GM12878 (cell line): ENCODE measurements at regions not wholly inside any gene's neighbourhood (a gene's known extent, or its start where the extent isn't known, plus 50 kb on each side); places are given as distances from the start of the nearest gene placed in this dataset.

Experiments used
- ATAC-seq: fragments of 200-7000 bp; cut with Tn5 transposase; 3 replicates; pipeline ENCODE4 v1.9.1; 2020; ENCODE audit warnings: mild to moderate bottlenecking, moderate library complexity
- BruUV-seq: library from RNA; stranded (reverse); fragments of 400-500 nt; replicated peaks from 2 replicates; lab custom pipeline; 2021; lab: Mats Ljungman, UMichigan
- CTCF ChIA-PET: fragments of 300-600 bp; sonication (Branson Sonifier 250); formaldehyde crosslinking; extraction: SDS; loops from one replicate; lab custom pipeline; 2021; ENCODE audit warnings: inconsistent platforms; lab: Yijun Ruan, JAX
- POLR2A ChIA-PET: fragments of 350-600 bp; formaldehyde crosslinking; extraction: SDS; loops from one replicate; lab custom pipeline; 2021; ENCODE audit warnings: inconsistent platforms; lab: Charles Lee
- RAD21 ChIA-PET: fragments of 300-600 bp; sonication (Branson Sonifier 250); formaldehyde crosslinking; loops from one replicate; lab custom pipeline; 2023; ENCODE audit warnings: antibody characterized with exemption; ENCODE audit not compliant: unreplicated experiment; lab: Charles Lee
- SMC1A ChIA-PET: fragments of 300-600 bp; sonication (Branson Sonifier 250); formaldehyde crosslinking; loops from one replicate; lab custom pipeline; 2023; ENCODE audit not compliant: unreplicated experiment, uncharacterized antibody; lab: Charles Lee
- DNase-seq: peaks from one replicate; pipeline ENCODE4 v3.0.0-alpha.2; 2011; ENCODE audit warnings: low read depth, low spot score
- FAIRE-seq: peaks from 3 replicates; lab custom pipeline; 2011; peaks lifted over from hg19 to GRCh38; lab: Jason Lieb, UNC
- H2AFZ ChIP-seq: 2 replicates; pipeline ENCODE4 v1.6.0; 2011; ENCODE audit warnings: low read depth, low read length, control low read depth; ENCODE audit not compliant: control insufficient read depth
- H3K27ac ChIP-seq: 2 replicates; pipeline ENCODE4 v1.5.1; 2011; ENCODE audit warnings: control low read depth; ENCODE audit not compliant: control insufficient read depth, insufficient read depth
- H3K27me3 ChIP-seq, 2 experiments: replicated peaks in 1 of 2; 2 replicates each; pipeline versions ENCODE4 v1.6.0 to v1.6.1; 2011; ENCODE audit warnings: low read length in 1 of 2; ENCODE audit not compliant: control insufficient read depth in 2 of 2, insufficient read depth in 2 of 2
- H3K36me3 ChIP-seq, 2 experiments: 2 replicates each; pipeline ENCODE4 v1.5.1; 2011; ENCODE audit warnings: low read length in 1 of 2; ENCODE audit not compliant: control insufficient read depth in 2 of 2, insufficient read depth in 2 of 2
- H3K4me1 ChIP-seq: 2 replicates; pipeline ENCODE4 v1.6.1; 2011; ENCODE audit warnings: mild to moderate bottlenecking, low read length, moderate library complexity, mixed read lengths; ENCODE audit not compliant: control insufficient read depth, insufficient read depth
- H3K4me2 ChIP-seq: 2 replicates; pipeline ENCODE4 v1.6.0; 2011; ENCODE audit warnings: control low read depth; ENCODE audit not compliant: control insufficient read depth, insufficient read depth
- H3K4me3 ChIP-seq: fragments of 200-600 bp; sonication (generic); 2 replicates; pipeline ENCODE4 v1.5.1; 2016
- H3K79me2 ChIP-seq: 2 replicates; pipeline ENCODE4 v1.6.0; 2011; ENCODE audit warnings: low read length; ENCODE audit not compliant: control insufficient read depth, insufficient read depth
- H3K9ac ChIP-seq: 2 replicates; pipeline ENCODE4 v1.8.0; 2011; ENCODE audit warnings: low read length, control low read depth, mixed read lengths; ENCODE audit not compliant: control insufficient read depth, insufficient read depth
- H3K9me3 ChIP-seq: replicated peaks from 3 replicates; pipeline ENCODE4 v1.5.1; 2011; ENCODE audit warnings: mild to moderate bottlenecking, low read length; ENCODE audit not compliant: control insufficient read depth, insufficient read depth
- H4K20me1 ChIP-seq: 2 replicates; pipeline ENCODE4 v1.6.0; 2011; ENCODE audit not compliant: control insufficient read depth, insufficient read depth
- ATF3 ChIP-seq: IDR thresholded peaks from 2 replicates; pipeline ENCODE4 v1.6.1; 2011; ENCODE audit warnings: low read depth, mild to moderate bottlenecking, low read length, moderate library complexity, borderline replicate concordance; ENCODE audit errors: extremely low read depth
- BCL3 ChIP-seq: IDR thresholded peaks from 2 replicates; pipeline ENCODE4 v1.6.1; 2011; ENCODE audit warnings: borderline replicate concordance, low read depth, mild to moderate bottlenecking, moderate library complexity, low read length; ENCODE audit not compliant: insufficient read depth, poor library complexity, severe bottlenecking
- KLF5 ChIP-seq: fragments of 450-650 bp; IDR thresholded peaks from 2 replicates; pipeline ENCODE4 v1.6.1; 2014; ENCODE audit warnings: mild to moderate bottlenecking; ENCODE audit not compliant: partially characterized antibody
- MAX ChIP-seq: IDR thresholded peaks from 2 replicates; pipeline ENCODE4 v1.6.1; 2012; ENCODE audit warnings: low read depth, low read length, improper control_type of control experiment
- NKRF ChIP-seq: fragments of 450-650 bp; conservative IDR thresholded peaks from 2 replicates; pipeline ENCODE4 v1.6.1; 2017; ENCODE audit warnings: mild to moderate bottlenecking, moderate library complexity
- NR2C1 ChIP-seq: fragments of 450-650 bp; IDR thresholded peaks from 2 replicates; pipeline ENCODE4 v1.6.1; 2017; ENCODE audit warnings: antibody characterized with exemption, mild to moderate bottlenecking, moderate library complexity
- PML ChIP-seq: IDR thresholded peaks from 2 replicates; pipeline ENCODE4 v1.6.1; 2012; ENCODE audit warnings: low read length, inconsistent platforms
- RCOR1 ChIP-seq: conservative IDR thresholded peaks from 2 replicates; pipeline ENCODE4 v1.6.1; 2012; ENCODE audit warnings: low read depth, low read length, improper control_type of control experiment
- SIX5 ChIP-seq: IDR thresholded peaks from 2 replicates; pipeline ENCODE4 v1.6.1; 2011; ENCODE audit warnings: mild to moderate bottlenecking, low read depth, low read length, moderate library complexity; ENCODE audit not compliant: severe bottlenecking
- SUZ12 ChIP-seq: fragments of 200-600 bp; sonication (generic); IDR thresholded peaks from one replicate; pipeline ENCODE4 v1.6.1; 2018; ENCODE audit warnings: antibody characterized with exemption, mild to moderate bottlenecking; ENCODE audit not compliant: unreplicated experiment
- TCF7 ChIP-seq: IDR thresholded peaks from 2 replicates; pipeline ENCODE4 v1.6.1; 2014; ENCODE audit warnings: antibody characterized with exemption, borderline replicate concordance
- ZBTB33 ChIP-seq: fragments of 450-650 bp; IDR thresholded peaks from 2 replicates; pipeline ENCODE4 v1.6.1; 2017; ENCODE audit warnings: mild to moderate bottlenecking
- ZNF274 ChIP-seq: IDR thresholded peaks from one replicate; pipeline ENCODE4 v1.8.0; 2011; ENCODE audit not compliant: insufficient read length, insufficient read depth
- ZNF592 ChIP-seq: fragments of 450-650 bp; IDR thresholded peaks from 2 replicates; pipeline ENCODE4 v1.6.1; 2017; ENCODE audit warnings: mild to moderate bottlenecking, moderate library complexity
- ZSCAN29 ChIP-seq: fragments of 450-650 bp; IDR thresholded peaks from 2 replicates; pipeline ENCODE4 v1.6.1; 2017; ENCODE audit warnings: mild to moderate bottlenecking, moderate library complexity
- WGBS: methylation state at CpG from one replicate; pipeline ENCODE4 v1.1.6; 2016; ENCODE audit warnings: low lambda C conversion rate; ENCODE audit not compliant: insufficient replicate concordance, insufficient coverage; ENCODE audit errors: missing lambda C conversion rate; 5-methylcytosine and 5-hydroxymethylcytosine counted together
- in situ Hi-C: fragments of 300-500 bp; cut with MboI; formaldehyde crosslinking; loops from 9 replicates; pipeline ENCODE4 v1.14.3; 2018; ENCODE audit warnings: mixed read lengths
- intact Hi-C: fragments of 100-400 bp; cut with micrococcal nuclease; formaldehyde crosslinking; loops from one replicate; pipeline ENCODE4 v1.14.2; 2022; ENCODE audit not compliant: unreplicated experiment

GRCh38 chr15:95630683-95631082, 699.8 kb upstream of the NR2F2 start:
- ATAC-seq (no peak), DNase-seq (no peak), FAIRE-seq (no peak)
- H3K36me3 ChIP-seq: no peaks in the 10 kb centered on the region
- H3K9ac ChIP-seq: no peak overlapping the region
- in situ Hi-C loops (no loop called here), intact Hi-C loops (no loop called here)
- RAD21 ChIA-PET: no interaction called here
- CTCF ChIA-PET: no interaction called here
- H3K4me2 ChIP-seq: no peak overlapping the region
- H3K27ac ChIP-seq: no peak overlapping the region
- no peaks in the 10 kb centered on the region for H3K79me2 ChIP-seq
- H2AFZ ChIP-seq: no peak overlapping the region
- no peak overlapping the region for H3K4me3 ChIP-seq
- SMC1A ChIA-PET: no interaction called here
- no peaks in the 10 kb centered on the region for H3K9me3 ChIP-seq
- H3K4me1 ChIP-seq: no peaks in the 10 kb centered on the region
- POLR2A ChIA-PET: no interaction called here
- no peaks in the 10 kb centered on the region for H3K27me3 ChIP-seq
- no TSS peak for BruUV-seq
- WGBS: 86% methylated on average over 1 of the region's 1 CpG
- H4K20me1 ChIP-seq: no peaks in the 10 kb centered on the region
- TF ChIP-seq NKRF: no peak
- no peak for TF ChIP-seq TCF7
- TF ChIP-seq SIX5: no peak
- no peak for TF ChIP-seq BCL3
- TF ChIP-seq ZNF592: no peak
- no peak for TF ChIP-seq PML
- TF ChIP-seq ZNF274: no peak
- TF ChIP-seq MAX: no peak
- TF ChIP-seq NR2C1: no peak
- no peak for TF ChIP-seq SUZ12
- TF ChIP-seq ZBTB33: no peak
- no peak for TF ChIP-seq KLF5
- TF ChIP-seq RCOR1: no peak
- no peak for TF ChIP-seq ATF3
- TF ChIP-seq ZSCAN29: no peak
